ENCODE measurements at regions not wholly inside any gene's neighbourhood (a gene's known extent, or its start where the extent isn't known, plus 50 kb on each side); places are given as distances from the start of the nearest gene placed in this dataset.

GRCh38 chr3:82802501-82802900 is 1041.1 kb upstream of the GBE1 start:
- H4K5ac ChIP-seq (ENCODE audit: low read length) = no peak overlapping the region
- no peak overlapping the region for H2BK15ac ChIP-seq (replicated peaks; ENCODE audit: low read depth)
- no peak overlapping the region for H3K27ac ChIP-seq (ENCODE audit: low read depth, low read length)
- no CpG with 5 or more reads among the region's 2 CpGs for WGBS (ENCODE audit: extremely low coverage, insufficient coverage, low lambda C conversion rate)
- no peak overlapping the region for H3K56ac ChIP-seq (ENCODE audit: low read length)
- no peak overlapping the region for H2AK5ac ChIP-seq (ENCODE audit: low read length)
- no peaks in the 10 kb centered on the region for H3K36me3 ChIP-seq (ENCODE audit: control insufficient read depth, insufficient read depth, low read length)
- no peak for DNase-seq
- no peaks in the 10 kb centered on the region for H3K27me3 ChIP-seq (ENCODE audit: insufficient read depth, low read length, poor library complexity)
- no peaks in the 10 kb centered on the region for H3K4me1 ChIP-seq (ENCODE audit: control insufficient read depth, low read depth, low read length)
- no peaks in the 10 kb centered on the region for H3K79me2 ChIP-seq (ENCODE audit: control insufficient read depth, insufficient read depth, low read length)
- H4K8ac ChIP-seq (ENCODE audit: low read depth, low read length) = no peak overlapping the region
- no peaks in the 10 kb centered on the region for H3K79me1 ChIP-seq (ENCODE audit: low read length)
- no peak overlapping the region for H3K4me3 ChIP-seq (ENCODE audit: low read length)
- no peak overlapping the region for H3K4ac ChIP-seq (ENCODE audit: low read depth, low read length)
- H3K9ac ChIP-seq (ENCODE audit: low read length) = no peak overlapping the region
- H3K18ac ChIP-seq (ENCODE audit: low read length) = no peak overlapping the region
- no peak overlapping the region for H3K23ac ChIP-seq (ENCODE audit: low read length)
- no peak overlapping the region for H2BK120ac ChIP-seq (ENCODE audit: low read depth, low read length)
- no peak overlapping the region for H3K4me2 ChIP-seq (ENCODE audit: low read length)
- no peak overlapping the region for H2BK5ac ChIP-seq (ENCODE audit: low read length)

DNA sequence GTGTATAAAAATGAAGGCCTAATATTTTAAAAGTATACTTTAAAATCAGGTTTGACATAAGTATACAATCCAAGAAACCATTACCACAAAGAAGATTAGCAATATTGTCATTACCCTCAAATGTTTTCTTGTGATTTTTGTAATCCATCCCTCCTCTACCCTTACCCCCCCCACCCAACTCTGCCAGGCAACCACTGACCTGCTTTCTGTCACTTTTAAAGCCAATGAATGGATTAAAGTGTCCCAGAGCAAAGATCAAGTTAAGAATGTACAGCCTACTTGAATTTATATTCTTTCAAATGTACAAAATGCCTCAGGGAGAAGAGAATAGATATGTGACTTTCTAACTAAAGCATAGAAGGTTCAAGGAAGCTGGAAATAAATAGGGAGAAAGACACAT is 1038.8 kb upstream of the GBE1 start:
- Histone ChIP-seq H3K79me1 (ENCODE audit: low read length) (no peaks in the 10 kb centered on the region), H3K23ac (ENCODE audit: low read length) (no peak overlapping the region), H3K36me3 (ENCODE audit: control insufficient read depth, insufficient read depth, low read length) (no peaks in the 10 kb centered on the region), H2BK120ac (ENCODE audit: low read depth, low read length) (no peak overlapping the region), H2BK5ac (ENCODE audit: low read length) (no peak overlapping the region), H3K56ac (ENCODE audit: low read length) (no peak overlapping the region), H3K4ac (ENCODE audit: low read depth, low read length) (no peak overlapping the region), H4K5ac (ENCODE audit: low read length) (no peak overlapping the region), H3K4me3 (ENCODE audit: low read length) (no peak overlapping the region), H3K27ac (ENCODE audit: low read depth, low read length) (no peak overlapping the region), H3K27me3 (ENCODE audit: insufficient read depth, low read length, poor library complexity) (no peaks in the 10 kb centered on the region), H3K18ac (ENCODE audit: low read length) (no peak overlapping the region), H2BK15ac (replicated peaks; ENCODE audit: low read depth) (no peak overlapping the region), H4K8ac (ENCODE audit: low read depth, low read length) (no peak overlapping the region), H2AK5ac (ENCODE audit: low read length) (no peak overlapping the region), H3K4me1 (ENCODE audit: control insufficient read depth, low read depth, low read length) (no peaks in the 10 kb centered on the region), H3K4me2 (ENCODE audit: low read length) (no peak overlapping the region), H3K79me2 (ENCODE audit: control insufficient read depth, insufficient read depth, low read length) (no peaks in the 10 kb centered on the region), H3K9ac (ENCODE audit: low read length) (no peak overlapping the region)
- no peak for DNase-seq

GRCh38 chr3:82796765-82797164 is 1035.3 kb upstream of the GBE1 start:
- Histone ChIP-seq H3K36me3 (ENCODE audit: control insufficient read depth, insufficient read depth, low read length) (no peaks in the 10 kb centered on the region), H3K79me1 (ENCODE audit: low read length) (no peaks in the 10 kb centered on the region), H3K23ac (ENCODE audit: low read length) (no peak overlapping the region), H3K4me1 (ENCODE audit: control insufficient read depth, low read depth, low read length) (no peaks in the 10 kb centered on the region), H3K56ac (ENCODE audit: low read length) (no peak overlapping the region), H3K9ac (ENCODE audit: low read length) (no peak overlapping the region), H2BK120ac (ENCODE audit: low read depth, low read length) (no peak overlapping the region), H3K4me3 (ENCODE audit: low read length) (no peak overlapping the region), H2BK15ac (replicated peaks; ENCODE audit: low read depth) (no peak overlapping the region), H4K5ac (ENCODE audit: low read length) (no peak overlapping the region), H2AK5ac (ENCODE audit: low read length) (no peak overlapping the region), H3K27me3 (ENCODE audit: insufficient read depth, low read length, poor library complexity) (no peaks in the 10 kb centered on the region), H3K27ac (ENCODE audit: low read depth, low read length) (no peak overlapping the region), H3K79me2 (ENCODE audit: control insufficient read depth, insufficient read depth, low read length) (no peaks in the 10 kb centered on the region), H3K4me2 (ENCODE audit: low read length) (no peak overlapping the region), H3K4ac (ENCODE audit: low read depth, low read length) (no peak overlapping the region), H2BK5ac (ENCODE audit: low read length) (no peak overlapping the region), H3K18ac (ENCODE audit: low read length) (no peak overlapping the region), H4K8ac (ENCODE audit: low read depth, low read length) (no peak overlapping the region)
- DNase-seq = peak; percentile 7
- WGBS (ENCODE audit: extremely low coverage, insufficient coverage, low lambda C conversion rate) = no CpG with 5 or more reads among the region's 1 CpG

- no peak overlapping the region for H3K56ac ChIP-seq (ENCODE audit: low read length)
- no peaks in the 10 kb centered on the region for H3K27me3 ChIP-seq (ENCODE audit: insufficient read depth, low read length, poor library complexity)
- H3K36me3 ChIP-seq (ENCODE audit: control insufficient read depth, insufficient read depth, low read length) = no peaks in the 10 kb centered on the region
- DNase-seq = no peak
- H3K79me1 ChIP-seq (ENCODE audit: low read length) = no peaks in the 10 kb centered on the region
- H2AK5ac ChIP-seq (ENCODE audit: low read length) = no peak overlapping the region
- H2BK15ac ChIP-seq (replicated peaks; ENCODE audit: low read depth) = no peak overlapping the region
- no peaks in the 10 kb centered on the region for H3K79me2 ChIP-seq (ENCODE audit: control insufficient read depth, insufficient read depth, low read length)
- no peak overlapping the region for H2BK120ac ChIP-seq (ENCODE audit: low read depth, low read length)
- no peak overlapping the region for H3K4ac ChIP-seq (ENCODE audit: low read depth, low read length)
- no peak overlapping the region for H3K23ac ChIP-seq (ENCODE audit: low read length)
- no CpG with 5 or more reads among the region's 11 CpGs for WGBS (ENCODE audit: extremely low coverage, insufficient coverage, low lambda C conversion rate)
- no peak overlapping the region for H3K27ac ChIP-seq (ENCODE audit: low read depth, low read length)
- no peak overlapping the region for H3K4me2 ChIP-seq (ENCODE audit: low read length)
- no peak overlapping the region for H3K18ac ChIP-seq (ENCODE audit: low read length)
- H3K9ac ChIP-seq (ENCODE audit: low read length) = no peak overlapping the region
- H4K5ac ChIP-seq (ENCODE audit: low read length) = no peak overlapping the region
- no peak overlapping the region for H4K8ac ChIP-seq (ENCODE audit: low read depth, low read length)
- no peak overlapping the region for H2BK5ac ChIP-seq (ENCODE audit: low read length)
- no peaks in the 10 kb centered on the region for H3K4me1 ChIP-seq (ENCODE audit: control insufficient read depth, low read depth, low read length)
- no peak overlapping the region for H3K4me3 ChIP-seq (ENCODE audit: low read length)
Measured at GRCh38 chr3:82791241-82791640, 1029.8 kb upstream of the GBE1 start.

- Histone ChIP-seq H3K36me3 (ENCODE audit: control insufficient read depth, insufficient read depth, low read length) (no peaks in the 10 kb centered on the region), H3K4me1 (ENCODE audit: control insufficient read depth, low read depth, low read length) (no peaks in the 10 kb centered on the region), H2BK5ac (ENCODE audit: low read length) (no peak overlapping the region), H3K79me2 (ENCODE audit: control insufficient read depth, insufficient read depth, low read length) (no peaks in the 10 kb centered on the region), H3K23ac (ENCODE audit: low read length) (no peak overlapping the region), H3K4ac (ENCODE audit: low read depth, low read length) (no peak overlapping the region), H3K27me3 (ENCODE audit: insufficient read depth, low read length, poor library complexity) (no peaks in the 10 kb centered on the region), H3K9ac (ENCODE audit: low read length) (no peak overlapping the region), H3K4me2 (ENCODE audit: low read length) (no peak overlapping the region), H3K27ac (ENCODE audit: low read depth, low read length) (no peak overlapping the region), H3K4me3 (ENCODE audit: low read length) (no peak overlapping the region), H3K18ac (ENCODE audit: low read length) (no peak overlapping the region), H4K8ac (ENCODE audit: low read depth, low read length) (no peak overlapping the region), H2BK120ac (ENCODE audit: low read depth, low read length) (no peak overlapping the region), H3K56ac (ENCODE audit: low read length) (no peak overlapping the region), H2BK15ac (replicated peaks; ENCODE audit: low read depth) (no peak overlapping the region), H4K5ac (ENCODE audit: low read length) (no peak overlapping the region), H2AK5ac (ENCODE audit: low read length) (no peak overlapping the region), H3K79me1 (ENCODE audit: low read length) (no peaks in the 10 kb centered on the region)
- no peak for DNase-seq
- WGBS (ENCODE audit: extremely low coverage, insufficient coverage, low lambda C conversion rate) = no CpG with 5 or more reads among the region's 13 CpGs
Measured at GRCh38 chr3:82790307-82791097, 1029.1 kb upstream of the GBE1 start.

GRCh38 chr3:82783194-82783593 is 1021.7 kb upstream of the GBE1 start:
- Histone ChIP-seq H2BK120ac (ENCODE audit: low read depth, low read length) (no peak overlapping the region), H4K8ac (ENCODE audit: low read depth, low read length) (no peak overlapping the region), H2BK5ac (ENCODE audit: low read length) (no peak overlapping the region), H3K23ac (ENCODE audit: low read length) (no peak overlapping the region), H3K27ac (ENCODE audit: low read depth, low read length) (no peak overlapping the region), H3K36me3 (ENCODE audit: control insufficient read depth, insufficient read depth, low read length) (no peaks in the 10 kb centered on the region), H3K4ac (ENCODE audit: low read depth, low read length) (no peak overlapping the region), H3K4me3 (ENCODE audit: low read length) (no peak overlapping the region), H4K5ac (ENCODE audit: low read length) (no peak overlapping the region), H3K79me1 (ENCODE audit: low read length) (no peaks in the 10 kb centered on the region), H3K9ac (ENCODE audit: low read length) (no peak overlapping the region), H3K4me2 (ENCODE audit: low read length) (no peak overlapping the region), H3K79me2 (ENCODE audit: control insufficient read depth, insufficient read depth, low read length) (no peaks in the 10 kb centered on the region), H3K4me1 (ENCODE audit: control insufficient read depth, low read depth, low read length) (no peaks in the 10 kb centered on the region), H3K56ac (ENCODE audit: low read length) (no peak overlapping the region), H3K18ac (ENCODE audit: low read length) (no peak overlapping the region), H2AK5ac (ENCODE audit: low read length) (no peak overlapping the region), H2BK15ac (replicated peaks; ENCODE audit: low read depth) (no peak overlapping the region), H3K27me3 (ENCODE audit: insufficient read depth, low read length, poor library complexity) (no peaks in the 10 kb centered on the region)
- DNase-seq = no peak
- WGBS (ENCODE audit: extremely low coverage, insufficient coverage, low lambda C conversion rate) = no CpG with 5 or more reads among the region's 3 CpGs
